ENCODE measurements at regions not wholly inside any gene's neighbourhood (a gene's known extent, or its start where the extent isn't known, plus 50 kb on each side); places are given as distances from the start of the nearest gene placed in this dataset.

DNA sequence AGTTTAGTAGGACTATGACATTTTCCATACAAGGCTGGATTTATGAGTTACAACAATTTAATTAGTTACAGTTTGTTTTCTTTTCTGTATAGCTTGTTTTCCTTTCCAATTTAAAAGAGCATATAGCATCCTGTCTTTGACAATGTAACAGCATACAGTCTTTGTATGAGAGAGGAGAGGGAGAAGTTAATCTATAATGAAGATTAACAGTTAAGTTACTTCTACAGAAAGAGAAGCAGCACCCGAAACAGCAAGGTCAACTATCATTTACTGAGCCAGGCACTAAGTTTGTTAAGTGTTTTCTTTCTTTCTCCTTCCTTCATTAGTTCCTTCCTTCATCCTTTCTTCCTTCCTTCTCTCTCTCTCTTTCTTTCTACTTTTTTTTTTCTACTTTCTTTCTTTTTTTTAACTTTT lies 52.3 kb upstream of the RAB4A start:
- DNase-seq (no peak), ATAC-seq (no peak)
- Histone ChIP-seq H3K27me3 (ENCODE audit: control insufficient read depth, insufficient read depth) (no peaks in the 10 kb centered on the region), H3K27ac (ENCODE audit: low read length) (no peak overlapping the region), H3K4me1 (ENCODE audit: control insufficient read depth, insufficient read depth, low read length) (peaks cover 4% of the 10 kb centered on the region), H3K9me3 (ENCODE audit: control insufficient read depth, low read length) (no peaks in the 10 kb centered on the region), H3K4me3 (ENCODE audit: low read length) (no peak overlapping the region)
- 55% methylated on average over 1 of the region's 1 CpG for WGBS
- intact Hi-C loops (cut with DNase I): no loop called here

DNA sequence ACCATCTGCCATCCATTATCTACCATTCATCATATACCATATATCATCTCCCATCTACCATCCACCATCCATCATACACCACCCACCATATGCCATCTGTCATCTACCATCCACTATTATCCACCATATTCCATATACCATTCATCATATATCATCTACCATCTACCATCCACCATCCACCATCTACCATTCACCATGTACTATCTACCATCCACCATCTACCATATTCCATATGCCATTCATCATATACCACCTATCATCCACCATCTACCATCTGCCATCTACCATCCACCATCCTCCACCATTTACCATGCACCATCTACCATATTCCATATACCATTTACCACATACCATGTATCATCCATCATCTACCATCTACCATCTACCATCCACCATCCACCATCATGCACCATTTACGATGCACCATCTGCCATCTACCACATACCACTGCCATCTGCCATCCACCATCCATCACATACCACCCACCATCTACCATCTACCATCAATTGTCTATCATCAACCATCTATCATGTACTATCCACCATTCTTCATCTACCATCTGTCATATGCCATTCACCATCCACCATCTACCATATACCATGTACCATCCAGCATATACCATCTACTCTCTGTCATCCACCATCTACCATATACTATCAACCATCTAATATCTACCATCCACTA lies 50.6 kb upstream of the RAB4A start:
- no peak overlapping the region for H3K27ac ChIP-seq (ENCODE audit: low read length)
- 100% methylated on average over 1 of the region's 1 CpG for WGBS
- ATAC-seq: no peak

DNA sequence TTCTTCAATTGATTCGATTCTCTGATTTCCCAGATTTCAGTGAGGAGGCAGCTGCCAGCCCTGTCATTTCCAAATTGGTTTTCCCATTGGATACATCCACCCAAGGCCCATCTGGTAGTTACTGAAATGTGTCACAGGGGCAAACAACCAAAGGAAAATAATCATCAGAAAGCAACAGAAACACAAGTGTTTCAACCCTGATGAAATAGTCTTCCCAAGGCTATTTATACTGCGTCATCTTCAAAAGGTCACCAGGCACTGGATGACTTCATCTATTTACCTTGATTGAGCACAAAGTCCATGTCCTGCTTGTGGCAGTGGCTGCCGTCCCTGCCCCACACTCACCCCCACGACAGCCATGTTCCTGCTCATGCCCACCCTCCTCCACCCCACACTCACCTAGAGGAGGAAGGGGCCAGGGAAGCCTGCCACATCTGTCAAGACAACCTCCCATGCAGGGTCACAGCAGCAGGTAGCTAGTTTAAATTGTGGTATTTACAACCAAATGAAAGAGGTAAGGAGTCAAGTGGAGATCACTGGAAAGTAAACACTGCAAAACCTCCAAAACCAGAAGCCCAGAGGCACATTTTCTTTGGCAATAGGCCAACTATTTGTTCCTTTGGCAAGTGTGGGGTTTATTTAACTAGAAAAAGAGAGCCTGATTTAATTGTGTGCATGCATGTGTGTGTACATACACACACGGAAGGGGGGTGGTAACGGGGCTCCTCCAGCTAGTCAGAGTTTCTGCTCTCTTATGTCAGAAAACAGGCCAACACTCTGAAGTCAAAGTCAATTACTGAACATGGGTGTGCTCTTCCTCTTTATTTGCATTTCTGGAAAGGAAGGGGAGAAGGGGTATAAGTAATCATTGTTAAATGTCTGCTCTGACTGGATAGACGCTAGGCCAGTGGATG lies 49.5 kb upstream of the RAB4A start:
- H3K4me3 ChIP-seq (ENCODE audit: low read length): no peak overlapping the region
- peak; percentile 50 to 82 for ATAC-seq
- no peaks in the 10 kb centered on the region for H3K27me3 ChIP-seq (ENCODE audit: control insufficient read depth, insufficient read depth)
- peaks cover 4% of the 10 kb centered on the region for H3K4me1 ChIP-seq (ENCODE audit: control insufficient read depth, insufficient read depth, low read length)
- H3K9me3 ChIP-seq (ENCODE audit: control insufficient read depth, low read length): no peaks in the 10 kb centered on the region
- WGBS: 55% methylated on average over 7 of the region's 7 CpGs
- no peak overlapping the region for H3K27ac ChIP-seq (ENCODE audit: low read length)
- no peak for DNase-seq
- intact Hi-C loops (cut with DNase I): loop anchor here in 2 of 4 donors (5.0 to 10.0 kb wide), 3 partner anchors 484 to 547 kb away; partner anchors contain the start of gene RHOU (in 2 of the 2)

More for the DNA sequence above, 50.6 kb upstream of the RAB4A start:
- intact Hi-C loops (cut with DNase I): loop anchor here in 2 of 4 donors (5.0 to 10.0 kb wide), 3 partner anchors 483 to 546 kb away; partner anchors contain the start of gene RHOU (in 2 of the 2)
- Histone ChIP-seq H3K4me3 (ENCODE audit: low read length) (no peak overlapping the region), H3K27me3 (ENCODE audit: control insufficient read depth, insufficient read depth) (no peaks in the 10 kb centered on the region), H3K4me1 (ENCODE audit: control insufficient read depth, insufficient read depth, low read length) (peaks cover 4% of the 10 kb centered on the region), H3K9me3 (ENCODE audit: control insufficient read depth, low read length) (no peaks in the 10 kb centered on the region)
- no peak for DNase-seq

Measured in right cardiac atrium (tissue), 5 donors.